SIG-M5 (cell line): ENCODE measurements at regions not wholly inside any gene's neighbourhood (a gene's known extent, or its start where the extent isn't known, plus 50 kb on each side); places are given as distances from the start of the nearest gene placed in this dataset.

Experiments
- DNase-seq: peaks from one replicate; lab custom pipeline; 2025; lab: John Stamatoyannopoulos, UW

- DNase-seq: no peak
Observed at GRCh38 chr14:58846682-58847465, 209.1 kb downstream of the DACT1 start.

- no peak for DNase-seq
Observed at GRCh38 chr14:58848365-58848764, 210.6 kb downstream of the DACT1 start.

GRCh38 chr14:58849601-58850000 is 211.8 kb downstream of the DACT1 start:
- no peak for DNase-seq

GRCh38 chr14:58850011-58850410 is 212.2 kb downstream of the DACT1 start:
- no peak for DNase-seq

- no peak for DNase-seq
Observed at GRCh38 chr14:58861586-58861985, 223.8 kb downstream of the DACT1 start.

GRCh38 chr14:58862416-58863160 is 224.8 kb downstream of the DACT1 start:
- DNase-seq: no peak

GRCh38 chr14:58863661-58864345 is 226.0 kb downstream of the DACT1 start:
- DNase-seq: no peak

- DNase-seq: no peak
Observed at GRCh38 chr14:58864751-58865513, 227.2 kb downstream of the DACT1 start.

- no peak for DNase-seq
Observed at GRCh38 chr14:58865514-58866281, 227.9 kb downstream of the DACT1 start.

- DNase-seq: no peak
Observed at GRCh38 chr14:58866391-58866790, 228.6 kb downstream of the DACT1 start.

GRCh38 chr14:58870961-58871360 is 233.2 kb downstream of the DACT1 start:
- no peak for DNase-seq

GRCh38 chr14:58871573-58871972 is 233.8 kb downstream of the DACT1 start:
- DNase-seq: no peak

- DNase-seq: no peak
Observed at GRCh38 chr14:58872061-58872460, 234.3 kb downstream of the DACT1 start.

GRCh38 chr14:58873228-58873953 is 235.6 kb downstream of the DACT1 start:
- no peak for DNase-seq

- no peak for DNase-seq
Observed at GRCh38 chr14:58875613-58876012, 237.9 kb downstream of the DACT1 start.

GRCh38 chr14:58876608-58877007 is 238.8 kb downstream of the DACT1 start:
- DNase-seq: no peak

GRCh38 chr14:58878439-58879139 is 240.8 kb downstream of the DACT1 start:
- no peak for DNase-seq

- no peak for DNase-seq
Observed at GRCh38 chr14:58881433-58881832, 243.7 kb downstream of the DACT1 start.

GRCh38 chr14:58882577-58883018 is 244.8 kb downstream of the DACT1 start:
- DNase-seq: no peak

- DNase-seq: no peak
Observed at GRCh38 chr14:58884442-58884841, 246.7 kb downstream of the DACT1 start.
